SIG-M5 treated with dmso at 0.1 percent for 504 hours (cell line): ENCODE measurements at regions not wholly inside any gene's neighbourhood (a gene's known extent, or its start where the extent isn't known, plus 50 kb on each side); places are given as distances from the start of the nearest gene placed in this dataset.

ENCODE experiments used
- DNase-seq: peaks from one replicate; lab custom pipeline; 2025; ENCODE audit not compliant: unreplicated experiment; lab: John Stamatoyannopoulos, UW

- peak; percentile 80 for DNase-seq
These were observed 93.6 kb downstream of the PRLHR start for GRCh38 chr10:118501637-118502440.

GRCh38 chr10:118501171-118501570 lies 94.3 kb downstream of the PRLHR start:
- DNase-seq, result no peak

DNA sequence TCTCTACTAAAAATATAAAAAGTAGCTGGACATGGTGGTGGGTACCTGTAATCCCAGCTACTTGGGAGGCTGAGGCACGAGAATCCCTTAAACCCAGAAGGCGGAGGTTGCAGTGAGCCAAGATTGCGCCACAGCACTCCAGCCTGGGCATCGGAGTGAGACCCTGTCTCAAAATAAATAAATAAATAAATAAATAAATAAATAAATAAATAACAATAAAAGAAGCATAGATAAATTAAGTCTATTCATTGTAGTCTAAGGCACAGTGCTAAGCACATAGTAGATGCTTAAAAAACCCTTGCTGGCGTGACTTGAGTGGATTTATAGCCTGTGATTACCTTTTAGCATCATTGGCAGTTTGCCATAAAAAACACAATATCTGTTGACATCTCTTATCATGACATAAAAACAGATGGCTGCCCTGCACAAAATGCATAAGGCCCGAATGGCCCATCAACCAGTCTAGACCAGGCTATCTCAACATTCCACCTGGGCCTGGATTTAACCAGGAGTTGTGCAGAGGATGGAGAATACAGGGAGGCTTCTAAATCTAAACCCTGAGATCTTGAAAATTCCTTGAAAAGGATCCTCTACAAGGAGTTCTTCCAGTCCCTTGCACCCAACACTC lies 94.9 kb downstream of the PRLHR start:
- DNase-seq, result no peak

DNA sequence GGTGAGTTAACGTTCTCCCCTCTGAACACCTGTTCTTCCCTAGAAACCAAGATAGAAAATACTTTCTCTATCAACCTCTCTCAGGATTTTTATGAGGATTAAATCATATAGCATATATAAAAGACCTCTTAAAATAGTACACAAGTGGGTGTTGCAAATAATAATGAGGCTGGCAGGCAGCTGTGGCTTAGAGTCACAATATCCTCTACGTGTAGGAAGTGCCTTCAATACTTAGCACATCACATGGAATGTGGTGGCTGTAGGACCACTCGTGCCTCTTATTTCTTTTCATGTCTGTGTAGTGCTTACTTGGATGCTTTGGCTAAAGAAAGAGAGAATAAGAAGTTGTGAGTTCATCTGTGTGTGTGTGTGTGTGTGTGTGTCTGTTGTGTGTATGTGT lies 96.3 kb downstream of the PRLHR start:
- DNase-seq, result no peak

- DNase-seq, result no peak
These were observed 96.8 kb downstream of the PRLHR start for GRCh38 chr10:118498623-118499022.

- no peak for DNase-seq
These were observed 98.2 kb downstream of the PRLHR start for GRCh38 chr10:118497227-118497626.

GRCh38 chr10:118496525-118496924 lies 98.9 kb downstream of the PRLHR start:
- no peak for DNase-seq

GRCh38 chr10:118495499-118495898 lies 99.9 kb downstream of the PRLHR start:
- no peak for DNase-seq

DNA sequence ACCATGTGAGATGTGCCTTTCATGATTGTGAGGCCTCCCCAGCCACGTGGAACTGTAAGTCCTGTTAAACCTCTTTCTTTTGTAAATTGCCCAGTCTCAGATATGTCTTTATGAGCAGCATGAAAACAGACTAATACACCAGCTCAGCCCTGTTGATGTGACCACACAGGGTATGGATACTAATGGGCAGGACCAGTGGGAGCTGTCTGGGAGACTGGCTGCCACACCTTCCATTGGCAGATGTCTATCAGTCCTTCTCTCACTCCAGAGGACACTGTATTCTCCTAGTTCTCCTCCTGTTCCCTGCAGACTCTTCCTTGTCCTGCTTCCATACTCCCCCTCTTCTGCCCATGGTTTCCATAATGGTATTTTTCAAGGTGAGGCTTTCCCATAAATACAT lies 104.4 kb downstream of the PRLHR start:
- DNase-seq, result no peak

DNA sequence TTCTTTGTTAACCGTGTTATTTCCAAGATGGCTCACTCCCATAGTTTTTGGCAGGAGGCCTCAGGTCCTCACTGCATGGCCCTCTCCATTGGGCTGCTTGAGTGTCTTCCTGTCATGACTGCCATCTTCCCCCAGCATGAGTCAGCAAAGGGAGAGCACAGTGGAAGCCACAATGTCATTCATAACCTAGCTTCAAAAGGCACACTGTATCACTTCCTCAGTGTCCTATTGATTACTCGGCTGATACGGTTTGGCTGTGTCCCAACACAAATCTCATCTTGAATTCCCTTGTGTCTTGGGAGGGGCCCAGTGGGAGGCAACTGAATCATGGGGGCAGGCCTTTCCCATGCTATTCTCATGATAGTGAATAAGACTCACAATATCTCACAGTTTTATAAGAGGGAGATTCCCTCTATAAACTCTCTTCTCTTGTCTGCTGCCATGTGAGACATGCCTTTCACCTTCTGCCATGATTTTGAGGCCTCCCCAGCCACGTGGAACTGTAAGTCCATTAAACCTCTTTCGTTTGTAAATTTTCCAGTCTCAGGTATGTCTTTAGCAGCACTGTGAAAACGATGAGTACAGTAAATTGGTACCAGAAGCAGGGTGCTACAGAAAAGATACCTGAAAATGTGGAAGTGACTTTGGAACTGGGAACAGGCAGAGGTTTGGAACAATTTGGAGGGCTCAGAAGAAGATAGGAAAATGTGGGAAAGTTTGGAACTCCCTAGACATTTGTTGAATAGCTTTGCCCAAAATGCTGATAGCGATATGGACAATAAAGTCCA lies 106.5 kb downstream of the PRLHR start:
- no peak for DNase-seq

DNA sequence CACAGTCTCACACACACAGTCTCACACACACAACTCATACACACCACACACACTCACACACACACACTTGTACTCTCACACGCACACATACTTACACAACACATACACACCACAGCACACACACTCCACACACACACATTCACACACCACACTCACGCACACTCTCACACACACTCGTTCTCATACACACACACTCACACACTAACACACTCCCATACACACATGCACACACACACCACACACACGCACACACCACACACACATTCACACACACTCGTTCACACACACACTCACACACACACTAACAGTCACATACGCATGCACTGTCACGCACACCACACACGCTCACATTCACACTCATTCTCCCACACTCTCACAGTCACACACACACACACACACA lies 109.8 kb downstream of the PRLHR start:
- no peak for DNase-seq

DNA sequence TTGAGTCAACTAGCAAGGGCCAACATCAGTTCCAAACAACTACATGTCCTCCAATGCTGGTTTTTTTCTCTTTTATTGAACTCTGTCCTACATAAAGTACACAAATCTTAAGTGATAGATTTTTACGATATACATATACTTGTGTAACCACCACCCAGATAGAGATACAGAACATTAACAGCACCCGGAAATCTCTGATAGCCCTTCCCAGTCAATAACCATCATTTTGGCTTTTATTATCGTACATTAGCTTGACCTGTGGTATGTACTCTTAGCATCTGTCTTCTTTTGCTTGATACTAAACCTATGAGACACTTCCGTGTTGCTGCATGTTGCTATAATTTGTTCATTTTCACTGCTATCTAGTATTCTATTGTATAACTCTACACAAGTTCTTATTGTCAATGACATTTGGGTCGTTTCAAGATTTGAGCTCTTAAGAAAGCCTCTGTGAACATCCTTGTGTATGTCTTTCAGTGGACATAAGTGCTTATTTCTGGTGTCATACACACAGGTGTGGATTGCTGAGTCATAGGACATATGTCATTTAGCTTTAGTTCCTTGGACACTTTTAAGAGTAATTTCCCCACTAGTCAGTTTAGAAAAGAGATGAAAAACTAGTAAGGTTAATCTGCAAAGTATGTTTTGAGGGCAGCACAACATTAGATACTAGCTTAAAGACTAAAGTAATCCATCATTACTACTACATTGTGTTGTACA lies 111.1 kb downstream of the PRLHR start:
- DNase-seq, result no peak

DNA sequence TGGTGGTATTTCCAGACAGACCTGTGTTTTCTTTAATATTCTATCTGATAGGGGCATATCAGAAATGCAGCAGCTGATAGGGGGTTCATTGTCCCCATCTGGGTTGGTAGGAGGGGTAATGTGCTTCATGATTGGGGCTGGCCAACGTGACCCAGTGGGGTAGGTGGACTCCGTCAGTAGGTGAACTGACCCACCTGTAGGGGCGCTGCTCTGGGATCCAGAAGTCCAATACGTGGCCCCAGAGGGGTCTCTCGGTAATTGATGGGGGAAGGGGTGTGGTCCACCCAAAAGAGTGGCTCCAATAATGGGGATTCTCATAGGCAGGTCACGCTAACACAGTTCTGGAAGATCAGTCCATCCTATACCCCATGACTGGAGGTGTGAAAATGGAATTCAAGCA lies 112.0 kb downstream of the PRLHR start:
- DNase-seq, result no peak

DNA sequence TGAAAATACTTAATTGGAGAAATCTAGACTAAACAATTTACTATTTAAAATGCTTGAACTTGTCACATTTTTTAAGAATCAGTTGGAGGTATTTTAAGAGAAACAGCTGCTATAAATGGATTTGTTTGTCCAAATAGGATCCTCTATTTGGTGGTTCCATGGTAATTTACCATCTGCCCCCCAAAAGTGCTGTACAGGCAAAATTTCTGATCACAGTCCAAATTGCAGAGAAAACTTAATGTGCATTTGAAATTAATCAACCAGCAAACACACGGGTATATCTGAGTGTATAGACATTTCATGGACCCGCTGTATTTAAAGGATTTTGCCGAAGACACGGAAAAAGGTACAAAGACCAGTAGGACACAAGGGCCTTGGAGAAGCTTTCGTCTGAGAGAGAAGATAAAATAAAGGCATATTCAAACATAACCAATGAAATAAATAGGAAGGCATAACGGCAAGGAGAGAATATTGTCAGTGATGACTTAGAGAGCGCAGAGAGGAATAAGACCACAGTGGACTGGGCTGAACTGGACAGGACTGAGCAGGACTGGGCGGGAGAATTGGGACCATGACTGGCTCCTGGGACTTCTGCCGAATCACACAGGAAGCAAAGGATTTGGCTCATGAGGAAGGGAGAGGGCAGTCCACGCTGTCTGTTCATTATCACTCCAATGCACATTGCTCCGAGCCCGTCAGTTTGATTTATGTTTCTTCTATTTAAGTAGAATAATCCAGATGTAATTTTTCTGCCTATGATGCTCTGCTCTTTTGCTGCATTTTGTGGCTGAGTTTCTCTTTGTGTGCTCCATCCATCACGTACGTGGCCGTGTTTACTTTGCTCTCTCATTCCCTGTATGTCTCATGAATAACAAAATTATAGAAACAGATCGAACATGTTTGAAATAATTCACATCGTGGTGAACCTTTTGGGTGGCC lies 112.8 kb downstream of the PRLHR start:
- no peak for DNase-seq

DNA sequence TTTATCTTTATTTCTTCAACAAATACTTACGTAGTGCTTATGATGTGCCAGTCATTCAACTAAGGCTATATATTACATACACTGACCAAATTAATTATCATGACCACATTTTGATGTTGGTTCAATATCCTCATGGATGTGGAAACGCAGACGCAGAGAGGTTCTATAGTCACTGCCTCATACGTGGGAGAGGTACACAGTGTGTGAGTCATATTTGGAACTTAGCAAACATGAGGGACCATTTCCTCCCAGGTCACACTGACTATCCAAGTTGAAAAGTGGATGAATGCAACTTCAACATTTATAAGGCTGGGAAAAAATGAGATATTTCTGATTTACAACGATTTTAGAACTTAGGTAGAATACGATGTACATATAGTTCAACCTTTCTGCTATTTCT lies 113.6 kb downstream of the PRLHR start:
- no peak for DNase-seq

DNA sequence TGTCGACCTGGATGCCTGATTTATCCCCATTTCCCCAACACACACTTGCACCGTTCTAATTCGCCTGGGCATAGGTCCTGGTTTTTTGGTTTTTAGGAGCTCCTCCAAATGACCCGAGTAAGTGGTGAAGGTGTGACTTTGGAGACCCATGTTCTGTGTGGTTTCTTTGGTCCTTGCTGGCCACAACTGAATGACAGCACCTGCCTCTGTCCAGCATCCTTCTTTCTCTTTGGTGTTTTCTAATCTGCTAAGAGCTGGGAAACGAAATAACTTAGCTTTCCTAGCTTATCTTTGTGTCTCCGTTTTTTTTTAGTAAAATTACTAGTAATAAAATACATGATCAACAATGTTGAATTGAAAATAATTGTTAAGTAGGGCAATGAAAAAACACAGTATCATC lies 120.2 kb downstream of the PRLHR start:
- no peak for DNase-seq

- DNase-seq, result no peak
These were observed 121.3 kb downstream of the PRLHR start for GRCh38 chr10:118474111-118474510.

DNA sequence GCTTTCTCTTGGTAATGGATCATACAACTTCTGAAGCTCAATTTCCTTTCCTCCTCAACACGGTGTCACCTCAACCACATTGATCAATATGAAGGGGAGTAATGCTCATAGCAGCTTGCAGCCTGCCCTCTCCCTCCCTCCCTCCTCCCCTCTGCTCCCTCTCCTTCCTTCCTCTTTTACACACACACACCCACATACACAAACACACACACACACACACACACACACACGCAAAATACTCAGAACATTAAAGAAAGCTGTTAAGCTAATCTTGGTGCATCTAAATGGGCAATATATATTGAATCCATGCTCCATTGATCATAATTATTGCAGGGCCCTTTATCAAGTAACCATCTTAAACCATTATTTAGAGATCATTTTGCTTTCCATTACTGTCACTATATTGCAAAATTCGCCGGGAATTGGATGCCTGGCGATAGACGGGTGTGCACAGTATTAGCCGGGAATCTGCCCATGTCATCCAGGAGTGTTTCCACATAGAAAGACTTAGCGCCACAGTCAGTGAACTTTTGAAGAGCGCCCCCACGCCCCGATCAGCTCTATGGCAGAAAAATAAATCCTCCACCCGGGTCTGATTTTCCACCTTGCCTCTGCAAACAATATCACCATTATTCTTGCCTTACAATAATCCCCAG lies 122.0 kb downstream of the PRLHR start:
- DNase-seq, result no peak

DNA sequence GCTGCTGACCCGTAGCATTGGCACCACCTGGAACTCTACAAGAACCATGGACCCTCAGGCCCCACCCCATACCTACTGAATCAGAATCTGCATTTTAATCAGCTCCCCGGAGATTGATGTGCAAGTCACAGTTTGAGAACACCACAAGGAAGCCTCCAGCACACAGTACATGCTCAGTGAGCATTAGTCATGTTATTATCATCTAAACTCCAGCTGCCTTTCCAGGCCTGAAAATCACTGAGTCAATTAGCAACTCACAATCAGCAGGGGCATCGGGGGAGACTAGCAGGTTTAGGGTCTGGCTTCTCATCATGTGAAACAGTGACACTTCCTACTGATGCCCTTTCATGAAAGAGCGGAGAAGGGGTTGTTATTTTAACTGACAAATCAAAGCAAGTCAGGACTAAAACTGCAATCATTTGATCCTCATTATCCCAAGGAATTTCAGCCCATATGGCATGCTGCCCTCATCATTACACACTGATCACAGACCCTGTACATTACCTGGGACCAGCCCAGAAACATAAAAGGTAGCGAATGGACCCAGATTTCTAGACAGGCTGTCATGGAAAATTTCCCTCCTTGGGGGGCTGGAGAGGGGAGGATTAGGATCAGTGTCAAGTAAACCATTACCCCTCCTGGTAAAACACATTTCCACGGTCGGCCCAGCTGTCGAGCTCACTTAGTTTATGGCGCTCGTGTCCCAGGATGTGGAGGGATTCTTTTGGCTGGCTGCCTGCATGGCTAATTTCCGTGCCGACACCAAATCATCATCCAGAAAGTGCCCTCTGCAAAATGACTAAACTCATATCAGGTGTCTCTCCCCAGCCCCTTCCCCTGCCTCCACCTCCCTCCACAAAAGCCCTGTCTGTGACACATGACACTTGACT lies 122.8 kb downstream of the PRLHR start:
- DNase-seq, result no peak
